Breast epithelium (tissue), 3 donors: ENCODE measurements at regions not wholly inside any gene's neighbourhood (a gene's known extent, or its start where the extent isn't known, plus 50 kb on each side); places are given as distances from the start of the nearest gene placed in this dataset.

Experiments used
- POLR2A ChIP-seq: fragments of 450-650 bp; IDR thresholded peaks from one replicate; pipeline ENCODE4 v1.6.1; 2016; ENCODE audit warnings: antibody characterized with exemption, mild to moderate bottlenecking, moderate library complexity
- TF ChIP-seq, protein P1 (sequence below), 3 donors: fragments of 450-650 bp; IDR thresholded peaks; one replicate each; pipeline ENCODE4 v1.5.1; 2016 to 2017; ENCODE audit warnings: antibody characterized with exemption in 3 of 3, mild to moderate bottlenecking in 3 of 3, moderate library complexity in 3 of 3

DNA sequence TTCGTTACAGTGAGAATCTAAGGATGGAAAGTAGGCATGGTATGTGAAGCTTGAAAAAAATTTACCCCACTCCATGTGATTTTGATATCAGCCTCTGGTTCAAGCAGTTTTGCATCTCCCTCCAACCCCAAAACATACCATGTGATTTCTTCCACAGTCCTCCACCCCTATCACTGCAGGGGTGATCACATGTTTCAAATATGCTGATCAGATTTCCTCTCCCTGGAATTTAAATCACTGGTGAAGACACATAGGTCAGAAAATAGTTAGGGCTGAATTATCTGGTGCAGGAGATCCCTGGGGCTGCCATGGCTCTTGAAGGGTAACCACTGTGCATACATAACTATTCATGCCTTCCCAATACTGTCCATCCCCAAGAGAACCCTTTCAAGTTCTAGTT, 119.7 kb upstream of the THRB start:
- TF ChIP-seq, protein P1, sequence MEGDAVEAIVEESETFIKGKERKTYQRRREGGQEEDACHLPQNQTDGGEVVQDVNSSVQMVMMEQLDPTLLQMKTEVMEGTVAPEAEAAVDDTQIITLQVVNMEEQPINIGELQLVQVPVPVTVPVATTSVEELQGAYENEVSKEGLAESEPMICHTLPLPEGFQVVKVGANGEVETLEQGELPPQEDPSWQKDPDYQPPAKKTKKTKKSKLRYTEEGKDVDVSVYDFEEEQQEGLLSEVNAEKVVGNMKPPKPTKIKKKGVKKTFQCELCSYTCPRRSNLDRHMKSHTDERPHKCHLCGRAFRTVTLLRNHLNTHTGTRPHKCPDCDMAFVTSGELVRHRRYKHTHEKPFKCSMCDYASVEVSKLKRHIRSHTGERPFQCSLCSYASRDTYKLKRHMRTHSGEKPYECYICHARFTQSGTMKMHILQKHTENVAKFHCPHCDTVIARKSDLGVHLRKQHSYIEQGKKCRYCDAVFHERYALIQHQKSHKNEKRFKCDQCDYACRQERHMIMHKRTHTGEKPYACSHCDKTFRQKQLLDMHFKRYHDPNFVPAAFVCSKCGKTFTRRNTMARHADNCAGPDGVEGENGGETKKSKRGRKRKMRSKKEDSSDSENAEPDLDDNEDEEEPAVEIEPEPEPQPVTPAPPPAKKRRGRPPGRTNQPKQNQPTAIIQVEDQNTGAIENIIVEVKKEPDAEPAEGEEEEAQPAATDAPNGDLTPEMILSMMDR (IDR thresholded peaks at IDR 0.05): no peak
- TF ChIP-seq POLR2A: no peak
